HG03571 (cell line): ENCODE measurements at regions not wholly inside any gene's neighbourhood (a gene's known extent, or its start where the extent isn't known, plus 50 kb on each side); places are given as distances from the start of the nearest gene placed in this dataset.
"Not testable (repeated sequence)": the region's sequence is repeated elsewhere in the genome, so short reads cannot be mapped to it uniquely, and the experiment has no call there.

Experiments
- ATAC-seq: cut with Tn5 transposase; IDR thresholded peaks from one replicate; pipeline ENCODE4 v1.9.1; 2021; ENCODE audit not compliant: unreplicated experiment

DNA sequence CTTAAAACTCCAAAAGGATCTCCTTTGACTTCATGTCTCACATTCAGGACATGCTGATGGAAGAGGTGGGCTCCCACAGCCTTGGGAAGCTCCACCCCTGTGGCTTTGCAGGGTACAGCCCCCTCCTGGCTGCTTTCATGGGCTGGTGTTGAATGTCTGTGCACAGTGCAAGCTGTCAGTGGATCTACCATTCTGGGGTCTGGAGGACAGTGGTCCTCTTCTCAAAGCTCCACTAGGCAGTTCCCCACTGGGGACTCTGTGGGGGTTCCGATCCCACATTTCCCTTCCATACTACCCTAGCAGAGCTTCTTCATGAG lies 150.2 kb upstream of the FBXL17 start:
- ATAC-seq: not testable (repeated sequence)

DNA sequence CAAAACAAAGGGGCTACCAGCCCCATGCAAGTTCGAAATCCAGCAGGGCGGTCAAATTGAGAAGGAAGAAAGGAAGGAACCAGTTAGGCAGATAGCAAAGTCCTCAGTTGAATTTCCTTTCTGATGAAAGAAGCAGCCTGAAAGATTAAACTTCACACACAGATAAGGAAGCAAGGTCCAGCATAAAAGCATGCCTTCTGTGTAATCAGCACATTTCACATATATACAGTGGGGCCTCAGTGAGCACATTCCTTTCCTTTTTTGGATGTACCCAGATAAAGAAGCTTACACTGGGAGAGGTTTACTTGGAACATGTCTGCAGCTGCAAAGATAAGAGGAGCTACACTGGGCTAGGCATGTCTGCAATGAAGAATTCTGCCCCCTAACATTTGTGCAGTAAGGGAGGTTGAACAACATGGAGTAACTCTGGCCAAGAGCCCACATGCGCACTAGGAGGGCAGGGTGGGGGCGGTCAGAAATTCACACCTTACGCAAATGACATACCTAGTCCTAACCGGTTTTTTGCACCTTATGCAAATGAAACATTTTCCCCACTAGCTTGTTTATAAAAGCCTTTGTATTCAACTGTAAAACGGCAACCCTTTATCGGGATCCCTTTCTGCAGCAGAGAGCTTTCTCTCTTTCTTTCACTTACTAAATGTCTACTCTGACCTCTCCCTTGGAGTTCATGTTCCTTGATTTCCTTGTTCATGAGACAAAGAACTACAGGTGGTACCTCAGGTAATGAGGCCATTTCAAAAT lies 149.7 kb upstream of the FBXL17 start:
- ATAC-seq: no peak

DNA sequence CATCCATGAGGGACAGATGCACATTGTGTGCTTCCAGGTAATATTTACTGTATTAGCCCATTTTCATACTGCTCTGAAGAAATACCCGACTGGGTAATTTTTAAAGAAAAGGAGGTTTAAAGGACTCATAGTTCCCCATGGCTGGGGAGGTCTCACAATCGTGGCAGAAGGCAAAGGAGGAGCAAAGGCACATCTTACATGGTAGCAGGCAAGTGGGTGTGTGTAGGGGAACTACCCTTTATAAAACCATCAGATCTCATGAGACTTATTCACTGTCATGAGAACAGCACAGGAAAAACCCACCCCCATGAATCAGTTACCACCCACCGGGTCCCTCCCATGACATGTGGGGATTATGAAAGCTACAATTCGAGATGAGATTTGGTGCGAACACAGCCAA lies 148.8 kb upstream of the FBXL17 start:
- no peak for ATAC-seq

DNA sequence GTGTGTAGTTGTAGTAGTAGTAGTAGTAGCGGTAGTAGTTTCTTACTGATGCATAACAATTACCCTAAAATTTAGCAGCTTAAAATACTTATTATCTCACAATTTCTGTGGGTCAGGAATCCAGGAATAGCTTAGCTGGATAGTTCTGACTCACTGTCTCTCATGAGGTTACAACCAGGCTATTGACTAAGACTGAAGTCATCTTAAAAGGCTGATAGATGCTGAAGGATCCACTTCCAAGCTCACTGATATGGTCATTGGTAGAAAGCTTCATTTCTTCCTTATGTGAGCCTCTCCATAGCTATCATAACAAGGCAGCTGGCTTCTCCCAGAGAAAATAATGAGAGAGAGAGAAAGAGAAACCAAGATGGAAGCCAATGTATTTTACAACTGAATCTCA lies 147.5 kb upstream of the FBXL17 start:
- ATAC-seq: no peak

GRCh38 chr5:108528655-108529054 lies 146.8 kb upstream of the FBXL17 start:
- ATAC-seq: no peak

DNA sequence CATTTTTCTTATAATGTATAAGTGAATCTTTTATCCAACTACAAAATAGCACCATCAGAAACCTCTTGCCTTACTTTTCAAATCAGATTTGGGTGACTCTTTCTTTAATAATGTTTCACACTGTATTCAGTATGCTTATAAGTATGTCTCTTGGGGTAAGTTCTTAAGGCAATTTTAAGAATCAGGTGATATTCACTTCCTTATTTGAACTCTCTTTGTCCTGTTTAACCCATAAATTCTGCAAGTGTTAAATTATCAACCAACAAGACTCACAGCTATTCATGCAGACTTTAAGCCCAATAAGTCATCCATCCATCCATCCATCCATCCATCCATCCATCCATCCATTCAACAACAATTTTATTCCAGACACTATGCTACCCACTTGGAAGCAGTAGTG lies 142.7 kb upstream of the FBXL17 start:
- no peak for ATAC-seq

DNA sequence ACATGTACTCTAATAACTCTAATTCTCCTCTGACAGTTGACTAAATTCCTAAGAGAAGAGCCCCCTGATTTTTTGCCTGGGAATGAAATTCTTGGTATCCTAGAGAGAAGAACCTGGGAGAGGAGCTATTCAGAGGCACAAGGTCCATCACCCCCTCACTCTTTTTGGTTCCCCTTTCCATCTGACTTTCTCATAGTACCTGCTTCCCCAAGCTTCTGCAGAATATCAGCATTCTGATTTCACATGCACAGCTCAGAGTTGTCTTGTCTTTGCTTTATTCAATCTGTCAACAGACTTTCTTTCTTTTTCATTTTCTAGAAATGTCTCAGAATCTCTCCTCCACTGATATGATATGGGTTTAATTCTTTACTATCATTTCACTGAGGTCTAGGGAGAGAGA lies 141.5 kb upstream of the FBXL17 start:
- ATAC-seq: no peak

GRCh38 chr5:108521841-108522506 lies 140.1 kb upstream of the FBXL17 start:
- peak; percentile 62 for ATAC-seq

- peak; percentile 83 for ATAC-seq
Measured at GRCh38 chr5:108521011-108521700, 139.3 kb upstream of the FBXL17 start.

- ATAC-seq: no peak
Measured at GRCh38 chr5:108516785-108517184, 134.9 kb upstream of the FBXL17 start.

DNA sequence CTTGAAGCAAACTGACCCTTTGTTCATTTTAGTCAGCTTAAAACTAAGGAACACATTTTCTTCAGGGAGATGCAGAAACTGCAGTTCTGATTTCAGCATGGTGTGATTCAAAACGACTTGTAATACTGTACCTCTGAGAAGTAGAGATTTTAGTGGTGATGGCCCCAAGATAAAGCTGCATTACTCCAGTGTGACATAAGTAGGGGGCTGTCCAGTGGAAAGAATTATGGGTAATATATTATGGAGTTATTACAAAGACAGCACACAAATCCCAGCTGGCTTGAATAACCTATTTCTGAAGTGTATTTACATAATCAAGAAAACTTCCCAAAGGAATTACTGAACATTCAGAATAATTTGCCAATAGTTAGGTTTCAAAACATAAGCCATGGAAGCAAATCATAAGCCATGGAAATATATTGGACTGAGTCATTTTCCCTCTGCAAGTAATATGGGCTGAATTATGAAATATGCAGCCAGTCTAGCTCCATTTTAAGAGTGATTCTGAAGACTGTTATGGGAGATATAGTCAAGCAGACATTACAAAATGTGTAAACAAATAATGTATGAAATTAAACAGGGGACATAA lies 133.7 kb upstream of the FBXL17 start:
- ATAC-seq: no peak

- ATAC-seq: no peak
Measured at GRCh38 chr5:108508979-108509378, 127.1 kb upstream of the FBXL17 start.

DNA sequence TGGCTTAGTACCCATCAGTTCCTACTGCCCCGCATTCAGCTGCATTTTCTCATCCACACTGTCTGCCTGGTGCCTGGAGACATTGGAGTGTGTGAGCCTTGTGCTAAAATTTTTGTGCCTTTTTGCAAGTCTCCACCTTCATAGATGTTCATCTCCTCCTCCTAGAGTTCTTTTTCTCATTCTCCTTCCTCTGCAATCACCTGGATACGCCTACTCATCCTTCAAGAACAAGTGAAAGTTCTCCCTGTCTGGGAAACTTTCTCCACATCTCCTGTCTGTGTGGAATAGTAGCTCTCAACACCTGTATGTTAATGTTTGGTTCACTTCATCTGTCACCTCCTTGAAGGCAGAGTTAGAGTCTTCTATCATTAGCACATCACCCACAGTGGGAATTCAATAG lies 125.7 kb upstream of the FBXL17 start:
- no peak for ATAC-seq

GRCh38 chr5:108505608-108506007 lies 123.7 kb upstream of the FBXL17 start:
- ATAC-seq: no peak

DNA sequence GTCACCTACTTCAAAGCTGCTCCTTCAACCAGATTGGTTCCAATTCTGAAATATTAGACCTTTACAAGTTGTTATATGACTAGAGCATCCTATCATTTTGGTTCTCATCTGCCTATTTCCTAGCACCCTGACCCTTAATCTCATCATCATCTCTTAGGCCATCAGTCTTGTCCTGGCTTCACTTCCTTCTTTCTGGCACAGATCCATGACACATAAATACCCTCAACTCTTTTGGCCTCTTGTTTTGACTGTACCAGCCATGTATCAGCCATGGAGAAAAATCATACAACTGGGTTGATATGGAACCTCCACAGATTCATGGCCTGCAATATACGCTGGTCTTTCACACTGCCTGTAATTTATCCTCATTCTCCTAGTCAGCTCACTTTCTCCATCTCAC lies 123.1 kb upstream of the FBXL17 start:
- ATAC-seq: no peak

DNA sequence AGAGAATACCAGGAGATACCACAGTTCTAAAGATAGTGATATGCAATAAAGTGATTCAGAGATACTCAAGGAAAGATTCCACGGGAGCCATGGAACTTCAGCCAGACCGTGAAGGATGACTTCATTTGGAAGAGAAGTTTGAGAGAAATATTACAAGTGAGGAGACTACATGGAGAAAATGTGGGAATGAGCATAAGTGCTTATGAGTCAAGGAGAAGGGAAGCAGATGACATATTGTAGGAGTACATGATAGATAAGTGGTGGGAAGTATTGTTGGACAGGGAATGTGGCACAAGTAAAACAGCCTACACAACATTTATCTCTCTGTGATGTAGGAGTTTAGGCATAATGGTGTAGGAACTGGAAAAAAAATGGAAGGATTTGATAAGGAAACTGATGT lies 122.1 kb upstream of the FBXL17 start:
- ATAC-seq: no peak

- not testable (repeated sequence) for ATAC-seq
Measured at GRCh38 chr5:108495615-108496014, 113.7 kb upstream of the FBXL17 start.

DNA sequence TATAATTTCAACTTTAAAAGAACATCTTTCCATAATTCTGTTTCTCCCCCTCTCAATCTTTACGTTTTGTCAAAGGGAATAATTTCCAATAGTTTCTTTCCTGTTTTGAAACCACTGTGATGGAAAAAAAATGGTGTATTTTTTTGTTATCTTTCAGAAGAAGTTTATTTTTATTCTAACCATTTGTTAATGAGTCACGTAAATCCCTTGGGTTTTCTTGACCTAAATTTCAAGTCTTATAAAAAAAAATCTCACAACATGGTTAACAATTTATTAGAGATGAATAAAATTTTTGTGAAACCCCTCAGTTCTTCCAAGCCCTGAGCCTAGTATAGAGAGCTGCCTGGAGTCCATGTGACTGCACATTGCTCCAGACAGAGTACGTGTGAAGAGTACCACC lies 106.1 kb upstream of the FBXL17 start:
- no peak for ATAC-seq

GRCh38 chr5:108484035-108484434 lies 102.1 kb upstream of the FBXL17 start:
- no peak for ATAC-seq

DNA sequence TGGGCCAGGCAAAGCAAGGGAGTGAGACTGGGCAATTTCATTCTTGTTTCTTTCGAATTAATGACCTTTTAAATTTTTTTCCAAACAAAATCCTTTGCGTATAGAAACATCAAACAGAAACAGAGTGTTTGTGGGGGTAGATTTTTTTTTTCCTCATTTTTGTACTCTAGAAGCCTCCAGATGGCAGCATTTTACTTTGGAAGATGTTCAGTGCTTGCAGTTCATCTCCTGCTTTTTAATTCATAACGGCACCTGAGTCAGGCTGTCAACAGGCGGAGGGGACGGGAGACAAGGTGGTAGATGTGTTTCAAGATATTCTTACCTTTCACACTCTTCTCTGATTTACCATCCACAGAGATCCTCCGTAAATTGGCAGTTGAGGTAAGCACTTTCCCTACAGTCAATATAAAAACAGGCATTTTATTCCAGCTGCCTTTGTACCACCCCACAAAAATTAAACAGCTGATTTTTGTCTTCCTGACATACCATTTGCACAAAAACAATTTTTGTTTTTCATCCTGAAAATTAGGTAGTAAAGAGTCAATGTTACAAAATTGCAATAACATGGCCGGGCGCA lies 99.5 kb upstream of the FBXL17 start:
- ATAC-seq: no peak

DNA sequence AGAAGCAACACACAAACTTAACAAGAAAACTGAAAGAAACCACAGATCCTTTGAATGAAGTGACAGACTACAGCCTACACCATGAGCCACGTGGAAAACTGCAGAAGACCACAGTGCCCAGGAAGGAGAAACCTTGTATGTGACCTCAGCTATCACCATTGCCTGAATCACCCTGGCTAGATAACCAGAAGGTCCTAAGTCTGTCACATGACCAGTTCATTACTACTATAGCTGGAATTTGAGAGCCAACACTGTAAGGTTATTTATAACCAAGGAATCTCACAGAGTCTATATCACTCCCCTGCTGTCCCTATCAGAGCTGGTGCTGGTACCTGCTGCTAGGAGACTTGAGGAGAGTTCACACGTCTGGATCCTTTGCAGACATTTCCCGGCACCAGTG lies 90.3 kb upstream of the FBXL17 start:
- no peak for ATAC-seq

DNA sequence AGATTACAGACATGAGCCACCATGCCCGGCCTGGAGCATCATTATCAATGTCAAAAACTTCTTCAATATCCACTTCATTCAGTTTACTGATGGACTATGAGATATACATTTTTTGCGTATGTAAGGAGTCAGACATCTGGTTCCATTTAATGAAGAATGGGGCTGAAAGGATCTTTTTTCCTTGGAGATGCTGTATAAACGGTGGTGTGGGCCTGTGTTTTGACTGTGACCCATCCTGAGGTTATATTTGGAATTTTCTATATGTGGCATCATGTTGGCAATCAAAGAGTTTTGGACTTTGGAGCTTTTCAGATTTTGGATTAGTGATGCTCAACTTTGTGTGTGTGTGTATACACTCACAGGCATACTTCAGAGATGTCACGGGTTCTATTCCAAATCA lies 85.7 kb upstream of the FBXL17 start:
- no peak for ATAC-seq
